ENCODE measurements at regions not wholly inside any gene's neighbourhood (a gene's known extent, or its start where the extent isn't known, plus 50 kb on each side); places are given as distances from the start of the nearest gene placed in this dataset.

DNA sequence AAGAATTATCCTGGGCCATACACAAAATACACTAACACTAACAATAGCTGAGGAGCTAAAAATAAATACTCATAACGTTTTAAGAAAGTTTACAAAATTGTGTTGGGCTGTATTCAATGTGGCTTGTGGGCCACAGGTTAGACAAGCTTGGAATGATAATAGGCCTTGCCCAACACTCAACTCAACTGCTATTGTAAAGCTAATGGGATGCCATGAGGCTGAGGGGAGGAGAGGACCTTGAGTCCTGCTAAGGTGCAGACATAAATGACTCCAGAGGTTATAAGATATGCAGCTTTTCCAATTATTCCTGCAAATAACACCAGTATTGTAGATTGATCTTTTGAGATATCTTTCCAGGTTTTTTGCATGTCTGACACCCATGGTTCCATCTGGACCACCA lies 97.0 kb downstream of the FCRL5 start:
- no peak overlapping the region for H4K8ac ChIP-seq (ENCODE audit: low read depth in 2 of 2, low read length in 2 of 2)
- ATAC-seq (ENCODE audit: low read depth) (no peak), DNase-seq (no peak)
- H3K4me2 ChIP-seq (ENCODE audit: low read depth, low read length): no peak overlapping the region
- intact Hi-C loops (cut with micrococcal nuclease) (no loop called here), dilution Hi-C loops (cut with HindIII; ENCODE audit: low sequenced_read_pairs, unreplicated experiment) (no loop called here), in situ Hi-C loops (cut with MboI; ENCODE audit: low sequenced_read_pairs) (no loop called here)
- TF ChIP-seq FOS (IDR thresholded peaks at IDR 0.05; ENCODE audit: low read depth, low read length): no peak
- no peak for TF ChIP-seq CTCF (conservative IDR thresholded peaks at IDR 0.05; ENCODE audit: low read depth, low read length)
- no peak for TF ChIP-seq NFE2L2 (IDR thresholded peaks at IDR 0.05; ENCODE audit: low read depth, low read length)
- TF ChIP-seq RCOR1 (IDR thresholded peaks at IDR 0.05; ENCODE audit: insufficient replicate concordance, low read length): no peak
- no peak for TF ChIP-seq ELK1 (IDR thresholded peaks at IDR 0.05; ENCODE audit: borderline replicate concordance, low read depth, low read length)
- H3K9me1 ChIP-seq (ENCODE audit: insufficient read depth, low read length): no peaks in the 10 kb centered on the region
- no peak overlapping the region for H3K23ac ChIP-seq (ENCODE audit: low read depth, low read length)
- H2AK9ac ChIP-seq (replicated peaks; ENCODE audit: low read depth, low read length, poor library complexity): no peak overlapping the region
- ChIA-PET CTCF (no interaction called here), POLR2A (ENCODE audit: unreplicated experiment) (interaction anchor here (0.6 kb wide), 1 partner anchor 8 kb away, joined by 3 read pairs; no protein-coding TSS in a partner anchor)
- H3K9ac ChIP-seq (ENCODE audit: low read depth, low read length): no peak overlapping the region
- H2AFZ ChIP-seq (replicated peaks; ENCODE audit: low read length, poor library complexity): no peak overlapping the region
- H2BK120ac ChIP-seq (ENCODE audit: low read depth, low read length): no peak overlapping the region
- H3K27ac ChIP-seq (ENCODE audit: insufficient read depth, low read length): no peak overlapping the region
- BruUV-seq (replicated peaks): no TSS peak
- H2AK5ac ChIP-seq (ENCODE audit: low read depth, low read length): no peak overlapping the region
- no peak overlapping the region for H3K18ac ChIP-seq (ENCODE audit: low read depth, low read length)
- no peak overlapping the region for H4K5ac ChIP-seq (ENCODE audit: low read depth, low read length)
- no peak overlapping the region for H2BK15ac ChIP-seq (ENCODE audit: low read depth, low read length)
- no peaks in the 10 kb centered on the region for H3K79me1 ChIP-seq (ENCODE audit: low read depth in 1 of 2, low read length in 2 of 2)
- no peaks in the 10 kb centered on the region for H4K20me1 ChIP-seq (ENCODE audit: insufficient read depth, low read length)
- H4K91ac ChIP-seq (ENCODE audit: insufficient read depth, low read depth, low read length): no peak overlapping the region
- H3K9me3 ChIP-seq (ENCODE audit: control insufficient read depth, insufficient read depth, low read length): no peaks in the 10 kb centered on the region
- no peaks in the 10 kb centered on the region for H3K36me3 ChIP-seq (ENCODE audit: control insufficient read depth, insufficient read depth, low read length)
- H3K56ac ChIP-seq (ENCODE audit: extremely low read depth, insufficient read depth, low read length): no peak overlapping the region
- no peak overlapping the region for H3K4ac ChIP-seq (ENCODE audit: low read depth, low read length)
- no CpG with 5 or more reads among the region's 1 CpG for WGBS, 2 experiments (ENCODE audit: extremely low coverage in 2 of 2, insufficient read length in 1 of 2)
- no peaks in the 10 kb centered on the region for H3K27me3 ChIP-seq (ENCODE audit: control insufficient read depth, insufficient read depth, low read length)
- H3K4me1 ChIP-seq (ENCODE audit: control insufficient read depth, insufficient read depth, low read length): no peaks in the 10 kb centered on the region
- H3K4me3 ChIP-seq (ENCODE audit: insufficient read depth, low read depth, low read length): no peak overlapping the region
- H2BK5ac ChIP-seq (ENCODE audit: low read depth, low read length, poor library complexity, severe bottlenecking): no peak overlapping the region
- no peak overlapping the region for H3K14ac ChIP-seq (replicated peaks; ENCODE audit: low read depth, low read length)
- no peak overlapping the region for H2BK20ac ChIP-seq (ENCODE audit: low read depth, low read length)
